Keratinocyte (primary cell): ENCODE measurements at regions not wholly inside any gene's neighbourhood (a gene's known extent, or its start where the extent isn't known, plus 50 kb on each side); places are given as distances from the start of the nearest gene placed in this dataset.
"Not testable (repeated sequence)": the region's sequence is repeated elsewhere in the genome, so short reads cannot be mapped to it uniquely, and the experiment has no call there.

ENCODE experiments used
- DNase-seq: peaks from one replicate; pipeline ENCODE4 v3.0.0-alpha.2; 2011; ENCODE audit warnings: low read depth, missing footprints, low spot score
- FAIRE-seq: peaks from 2 replicates; lab custom pipeline; 2011; peaks lifted over from hg19 to GRCh38; lab: Jason Lieb, UNC
- H2AFZ ChIP-seq: 2 replicates; pipeline ENCODE4 v1.6.0; 2012; ENCODE audit warnings: low read length, control low read depth, inconsistent platforms; ENCODE audit not compliant: control insufficient read depth
- H3K27ac ChIP-seq: 2 replicates; pipeline ENCODE4 v1.5.1; 2011; ENCODE audit warnings: low read length; ENCODE audit not compliant: control insufficient read depth, insufficient read depth
- H3K27me3 ChIP-seq: 3 replicates; pipeline ENCODE4 v1.6.0; 2011; ENCODE audit warnings: low read length; ENCODE audit not compliant: control insufficient read depth, insufficient read depth; ENCODE audit errors: extremely low read depth
- H3K36me3 ChIP-seq, 2 experiments: 2 replicates in 1 of 2; 3 replicates in 1 of 2; pipeline ENCODE4 v1.5.1; 2011; ENCODE audit warnings: low read length in 2 of 2, mild to moderate bottlenecking in 1 of 2; ENCODE audit not compliant: control insufficient read depth in 2 of 2, insufficient read depth in 2 of 2; ENCODE audit errors: extremely low read depth in 1 of 2
- H3K4me1 ChIP-seq: 3 replicates; pipeline ENCODE4 v1.5.1; 2011; ENCODE audit warnings: low read length; ENCODE audit not compliant: control insufficient read depth, insufficient read depth; ENCODE audit errors: extremely low read depth
- H3K4me2 ChIP-seq: 3 replicates; pipeline ENCODE4 v1.6.0; 2011; ENCODE audit warnings: low read depth, low read length; ENCODE audit not compliant: control insufficient read depth, insufficient read depth; ENCODE audit errors: extremely low read depth
- H3K4me3 ChIP-seq, 3 experiments: fragments of 200-600 bp in 1 of 3; sonication (generic) in 1 of 3; 2 replicates in 2 of 3; 3 replicates in 1 of 3; pipeline ENCODE4 v1.5.1; 2011 to 2016; ENCODE audit warnings: low read length in 3 of 3, mild to moderate bottlenecking in 3 of 3, control low read depth in 2 of 3, inconsistent platforms in 1 of 3, low read depth in 1 of 3, mixed read lengths in 1 of 3, mixed run types in 1 of 3, moderate library complexity in 1 of 3; ENCODE audit not compliant: control insufficient read depth in 2 of 3, insufficient read depth in 2 of 3; ENCODE audit errors: extremely low read depth in 1 of 3
- H3K79me2 ChIP-seq: 2 replicates; pipeline ENCODE4 v1.6.0; 2012; ENCODE audit warnings: low read length; ENCODE audit not compliant: control insufficient read depth, insufficient read depth
- H3K9ac ChIP-seq: 3 replicates; pipeline ENCODE4 v1.6.0; 2011; ENCODE audit warnings: low read length; ENCODE audit not compliant: control insufficient read depth, insufficient read depth; ENCODE audit errors: extremely low read depth
- H3K9me1 ChIP-seq: 3 replicates; pipeline ENCODE4 v1.6.0; 2011; ENCODE audit warnings: low read length; ENCODE audit not compliant: control insufficient read depth, insufficient read depth; ENCODE audit errors: extremely low read depth
- H3K9me3 ChIP-seq: 2 replicates; pipeline ENCODE4 v1.5.1; 2012; ENCODE audit warnings: low read depth, low read length; ENCODE audit not compliant: control insufficient read depth
- H4K20me1 ChIP-seq: 3 replicates; pipeline ENCODE4 v1.6.0; 2011; ENCODE audit warnings: low read length; ENCODE audit not compliant: control insufficient read depth, insufficient read depth; ENCODE audit errors: extremely low read depth
- CTCF ChIP-seq, 3 experiments: IDR thresholded peaks in 1 of 3; conservative IDR thresholded peaks in 1 of 3; optimal IDR thresholded peaks in 1 of 3; 2 replicates in 2 of 3; 3 replicates in 1 of 3; pipeline versions ENCODE3 to v1.5.1; 2011; ENCODE audit warnings: low read length in 3 of 3, mild to moderate bottlenecking in 3 of 3, moderate library complexity in 2 of 3, control low read depth in 1 of 3, inconsistent platforms in 1 of 3; ENCODE audit not compliant: insufficient read depth in 2 of 3; ENCODE audit errors: extremely low read depth in 1 of 3
- EZH2 ChIP-seq: IDR thresholded peaks from one replicate; pipeline ENCODE4 v1.6.1; 2012; ENCODE audit warnings: inconsistent platforms, mild to moderate bottlenecking, low read length, moderate library complexity
- dilution Hi-C: fragments of 300-500 bp; cut with MboI; formaldehyde crosslinking; loops from one replicate; pipeline ENCODE4 v1.7.0; 2020; ENCODE audit warnings: low sequenced_read_pairs; ENCODE audit not compliant: extremely low pct_ligation_motif_present

- H3K27me3 ChIP-seq = no peaks in the 10 kb centered on the region
- H3K4me2 ChIP-seq = no peak overlapping the region
- H3K9me3 ChIP-seq = no peaks in the 10 kb centered on the region
- no peaks in the 10 kb centered on the region for H3K79me2 ChIP-seq
- FAIRE-seq = no peak
- H2AFZ ChIP-seq = no peak overlapping the region
- no peak overlapping the region for H3K4me3 ChIP-seq
- no peaks in the 10 kb centered on the region for H3K36me3 ChIP-seq
- dilution Hi-C loops = no loop called here
- TF ChIP-seq CTCF (optimal IDR thresholded peaks at IDR 0.05 in 1 of 3, IDR thresholded peaks at IDR 0.05 in 1 of 3, conservative IDR thresholded peaks at IDR 0.05 in 1 of 3; ENCODE audit: extremely low read depth in 1 of 3, insufficient read depth in 2 of 3, low read length in 3 of 3) = no peak
- no peak for TF ChIP-seq EZH2
- H3K4me1 ChIP-seq = no peaks in the 10 kb centered on the region
- H3K27ac ChIP-seq = no peak overlapping the region
- H3K9me1 ChIP-seq = no peaks in the 10 kb centered on the region
- no peak overlapping the region for H3K9ac ChIP-seq
- no peak for DNase-seq
- H4K20me1 ChIP-seq = no peaks in the 10 kb centered on the region
Measured at GRCh38 chr17:22337467-22337866, 645.1 kb downstream of the KCNJ18 start.

- DNase-seq, H3K9me3 ChIP-seq, H3K36me3 ChIP-seq, H3K4me3 ChIP-seq, H3K27ac ChIP-seq, H3K27me3 ChIP-seq, H3K79me2 ChIP-seq, H4K20me1 ChIP-seq, H2AFZ ChIP-seq, H3K4me1 ChIP-seq, FAIRE-seq, H3K9ac ChIP-seq, H3K4me2 ChIP-seq, H3K9me1 ChIP-seq, dilution Hi-C loops: not testable (repeated sequence)
Measured at GRCh38 chr17:22356603-22357002, 664.3 kb downstream of the KCNJ18 start.

GRCh38 chr17:22370988-22371387 is 678.7 kb downstream of the KCNJ18 start:
- H3K9me1 ChIP-seq, H3K27me3 ChIP-seq, dilution Hi-C loops, FAIRE-seq, H4K20me1 ChIP-seq, H3K4me2 ChIP-seq, DNase-seq, H3K27ac ChIP-seq, H3K4me3 ChIP-seq, H3K9ac ChIP-seq, H3K4me1 ChIP-seq, H3K36me3 ChIP-seq, H3K9me3 ChIP-seq, H3K79me2 ChIP-seq, H2AFZ ChIP-seq: not testable (repeated sequence)
